Uterus (tissue), 3 donors: ENCODE measurements at regions not wholly inside any gene's neighbourhood (a gene's known extent, or its start where the extent isn't known, plus 50 kb on each side); places are given as distances from the start of the nearest gene placed in this dataset.

Experiments
- DNase-seq, 2 donors: peaks; one replicate each; pipeline ENCODE4 v3.0.0-alpha.2; 2019 to 2020
- H3K27ac ChIP-seq, 2 donors: fragments of 200-600 bp; sonication (generic); 1 replicate in 1 of 2; 2 replicates in 1 of 2; pipeline ENCODE4 v1.5.1; 2016 to 2018
- H3K27me3 ChIP-seq, 2 donors: fragments of 200-600 bp; sonication (generic); one replicate each; pipeline ENCODE4 v1.5.1; 2018 to 2019; ENCODE audit warnings: control low read depth in 1 of 2
- H3K36me3 ChIP-seq, 2 donors: fragments of 200-600 bp; sonication (generic); one replicate each; pipeline ENCODE4 v1.5.1; 2019; ENCODE audit warnings: control low read depth in 1 of 2
- H3K4me1 ChIP-seq, 2 donors: fragments of 200-600 bp; sonication (generic); one replicate each; pipeline ENCODE4 v1.5.1; 2018 to 2019; ENCODE audit warnings: control low read depth in 1 of 2
- H3K4me3 ChIP-seq, 2 donors: fragments of 200-600 bp; sonication (generic); 1 replicate in 1 of 2; 2 replicates in 1 of 2; pipeline ENCODE4 v1.5.1; 2018 to 2019; ENCODE audit warnings: mild to moderate bottlenecking in 1 of 2
- H3K9me3 ChIP-seq, 2 donors: fragments of 200-600 bp; sonication (generic); one replicate each; pipeline ENCODE4 v1.5.1; 2019; ENCODE audit warnings: control low read depth in 1 of 2
- CTCF ChIP-seq, 4 experiments: fragments of 200-600 bp in 2 of 4; fragments of 450-650 bp in 2 of 4; sonication (generic) in 2 of 4; IDR thresholded peaks; one replicate each; pipeline ENCODE4 v1.5.1; 2016 to 2019; ENCODE audit warnings: antibody characterized with exemption in 4 of 4, mild to moderate bottlenecking in 2 of 4, moderate library complexity in 1 of 4
- POLR2A ChIP-seq, 2 donors: fragments of 450-650 bp; IDR thresholded peaks; one replicate each; pipeline ENCODE4 v1.6.1; 2016; ENCODE audit warnings: antibody characterized with exemption in 2 of 2, mild to moderate bottlenecking in 1 of 2, moderate library complexity in 1 of 2
- intact Hi-C: fragments of 100-400 bp; cut with DNase I; formaldehyde crosslinking; loops from one replicate; pipeline ENCODE4 v1.15.1; 2023; ENCODE audit warnings: low total_unique reads
- donor health status: DM: yes; HTN: yes; CAD: no.

DNA sequence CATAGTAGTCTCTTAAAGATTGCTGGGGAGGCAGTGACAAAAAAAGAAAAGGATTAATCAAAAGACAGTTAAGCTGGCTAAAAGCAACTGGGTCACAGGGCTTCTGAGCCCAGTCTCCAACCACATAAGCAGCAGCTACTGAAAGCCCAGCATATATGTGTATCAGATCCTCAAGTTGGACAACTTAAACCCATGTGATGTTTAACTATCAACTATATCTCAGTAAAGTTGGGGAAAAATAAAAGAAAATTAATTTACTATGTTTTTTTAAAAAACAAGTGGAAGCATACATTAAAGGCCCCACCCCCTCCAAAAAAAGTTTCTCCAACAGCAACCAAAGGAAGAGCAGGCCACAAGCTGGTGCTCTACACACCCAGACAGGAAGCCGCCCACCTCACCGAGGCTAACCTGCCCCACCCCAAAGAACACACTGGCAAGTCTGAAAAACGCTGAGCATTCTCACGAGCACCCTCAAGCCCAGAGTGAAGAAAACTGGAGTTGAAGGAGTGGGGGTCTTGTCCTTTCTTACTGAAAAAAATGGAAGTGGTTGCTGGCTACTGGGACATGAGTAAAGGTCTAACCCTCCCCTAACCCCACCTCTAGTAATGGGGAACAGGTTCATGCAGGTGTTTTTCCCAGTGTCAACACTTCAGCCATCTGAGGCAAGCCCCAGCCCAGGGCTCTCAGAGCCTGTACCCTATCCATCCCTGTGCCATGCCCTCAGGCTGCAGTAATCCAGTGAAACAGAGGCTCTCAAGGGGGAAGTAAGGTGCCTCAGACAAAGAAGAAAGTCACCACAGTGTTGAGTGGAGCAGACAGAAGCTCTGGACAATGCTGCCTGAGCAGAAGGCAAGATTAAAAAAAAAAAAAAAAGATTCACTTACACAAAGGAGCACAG, 106.3 kb downstream of the GYPC start:
- Histone ChIP-seq H3K9me3 (no peaks in the 10 kb centered on the region), H3K36me3 (no peaks in the 10 kb centered on the region), H3K4me3 (no peak overlapping the region), H3K27me3 (no peaks in the 10 kb centered on the region), H3K4me1 (no peaks in the 10 kb centered on the region), H3K27ac (no peak overlapping the region)
- DNase-seq: no peak
- intact Hi-C loops: no loop called here
- TF ChIP-seq CTCF (IDR thresholded peaks at IDR 0.05): no peak
- TF ChIP-seq POLR2A (IDR thresholded peaks at IDR 0.05): no peak

GRCh38 chr2:126764686-126765265, 108.8 kb downstream of the GYPC start:
- no peaks in the 10 kb centered on the region for H3K4me1 ChIP-seq
- intact Hi-C loops: no loop called here
- no peak overlapping the region for H3K27ac ChIP-seq
- DNase-seq: no peak
- no peak for TF ChIP-seq POLR2A (IDR thresholded peaks at IDR 0.05)
- no peak for TF ChIP-seq CTCF (IDR thresholded peaks at IDR 0.05)
- no peaks in the 10 kb centered on the region for H3K36me3 ChIP-seq
- H3K9me3 ChIP-seq: no peaks in the 10 kb centered on the region
- no peak overlapping the region for H3K4me3 ChIP-seq
- H3K27me3 ChIP-seq: no peaks in the 10 kb centered on the region

- H3K27ac ChIP-seq: no peak overlapping the region
- H3K36me3 ChIP-seq: no peaks in the 10 kb centered on the region
- H3K27me3 ChIP-seq: no peaks in the 10 kb centered on the region
- no peaks in the 10 kb centered on the region for H3K9me3 ChIP-seq
- no peaks in the 10 kb centered on the region for H3K4me1 ChIP-seq
- no peak for DNase-seq
- intact Hi-C loops: no loop called here
- H3K4me3 ChIP-seq: no peak overlapping the region
- TF ChIP-seq CTCF (IDR thresholded peaks at IDR 0.05): no peak
These were observed 109.4 kb downstream of the GYPC start for GRCh38 chr2:126765395-126765794.

GRCh38 chr2:126766295-126766968, 110.5 kb downstream of the GYPC start:
- no peak for TF ChIP-seq CTCF (IDR thresholded peaks at IDR 0.05)
- no peak for TF ChIP-seq POLR2A (IDR thresholded peaks at IDR 0.05)
- Histone ChIP-seq H3K4me3 (no peak overlapping the region), H3K36me3 (no peaks in the 10 kb centered on the region), H3K9me3 (no peaks in the 10 kb centered on the region), H3K4me1 (no peaks in the 10 kb centered on the region), H3K27ac (no peak overlapping the region), H3K27me3 (no peaks in the 10 kb centered on the region)
- intact Hi-C loops: no loop called here
- no peak for DNase-seq

DNA sequence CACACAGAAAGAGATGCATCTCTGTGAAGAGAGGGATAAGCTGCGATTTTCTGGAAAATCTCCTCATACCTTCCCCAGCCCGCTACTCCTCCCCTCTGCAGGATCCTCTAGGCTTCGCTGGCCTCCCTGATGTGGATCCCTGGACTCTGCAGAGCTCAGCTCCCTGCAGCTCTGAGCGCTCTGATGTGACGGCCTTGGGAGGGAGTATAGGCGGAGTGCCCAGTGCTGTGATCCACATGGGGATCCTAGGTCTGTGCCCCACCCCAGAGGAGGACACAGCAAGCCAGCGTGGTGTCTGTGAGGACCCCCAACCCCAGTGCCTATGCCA, 111.0 kb downstream of the GYPC start:
- no peak for TF ChIP-seq CTCF (IDR thresholded peaks at IDR 0.05)
- no peak for TF ChIP-seq POLR2A (IDR thresholded peaks at IDR 0.05)
- intact Hi-C loops: no loop called here
- no peaks in the 10 kb centered on the region for H3K36me3 ChIP-seq
- no peak overlapping the region for H3K27ac ChIP-seq
- H3K9me3 ChIP-seq: no peaks in the 10 kb centered on the region
- H3K27me3 ChIP-seq: no peaks in the 10 kb centered on the region
- no peak overlapping the region for H3K4me3 ChIP-seq
- H3K4me1 ChIP-seq: no peaks in the 10 kb centered on the region
- DNase-seq: no peak
